ENCODE measurements at regions not wholly inside any gene's neighbourhood (a gene's known extent, or its start where the extent isn't known, plus 50 kb on each side); places are given as distances from the start of the nearest gene placed in this dataset.

DNA sequence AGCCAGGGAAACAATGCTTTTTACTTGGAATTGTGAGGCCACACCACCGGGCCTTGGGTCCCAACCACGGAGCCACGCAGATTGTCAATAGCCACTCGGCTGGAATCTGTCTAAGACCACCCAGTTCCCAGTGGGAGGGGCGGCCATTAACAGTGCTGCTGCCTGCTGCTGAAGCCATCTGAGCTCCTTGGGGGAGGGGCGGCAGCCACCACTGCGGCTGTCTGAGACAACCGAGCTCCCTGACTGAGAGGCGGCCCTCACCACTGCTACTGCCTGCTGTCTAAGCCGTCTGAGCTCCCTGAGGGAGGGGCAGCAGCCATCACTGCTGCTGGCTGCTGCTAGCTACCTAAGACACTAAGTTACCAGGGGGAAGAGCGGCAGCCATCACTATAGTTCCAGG, 64.3 kb downstream of the DMRTA2 start:
- DNase-seq = no peak

DNA sequence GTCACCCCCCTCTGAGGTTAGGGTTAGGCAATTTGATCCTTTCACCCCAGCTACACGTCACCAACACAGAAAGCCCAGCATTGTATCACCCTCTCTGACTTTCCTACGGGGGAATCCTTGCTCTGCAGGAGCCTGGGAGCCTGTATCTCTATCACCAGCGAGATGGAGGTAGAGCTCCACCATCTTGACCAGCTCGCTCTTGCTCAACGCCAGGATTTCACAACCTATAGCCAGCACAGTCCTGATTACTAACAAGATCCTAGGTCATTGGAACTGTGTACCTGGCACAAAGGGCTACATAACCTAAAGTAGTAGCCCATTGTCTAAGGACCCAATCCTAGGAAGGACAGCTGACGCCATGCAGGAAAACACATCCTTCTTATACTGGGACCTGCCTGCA, 66.1 kb downstream of the DMRTA2 start:
- DNase-seq = no peak

DNA sequence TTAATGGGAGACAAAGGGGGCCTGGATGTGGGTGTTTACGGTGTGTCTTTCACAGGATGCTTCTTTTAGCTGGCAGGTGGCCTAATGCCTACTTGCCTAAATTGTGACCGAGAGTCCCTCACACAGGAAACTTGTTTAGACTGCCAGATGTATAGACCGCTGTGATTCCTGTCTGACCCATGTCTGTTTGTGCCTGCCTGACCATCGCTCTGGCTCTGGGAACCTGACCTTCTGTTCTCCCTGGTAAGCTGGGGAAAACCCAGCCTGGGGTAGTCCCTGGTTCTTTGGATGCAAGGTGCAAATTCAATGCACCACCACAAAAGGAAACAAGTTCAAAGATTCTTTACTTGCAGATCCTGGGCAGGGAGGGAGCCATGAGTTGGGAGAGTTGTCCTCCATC, 68.4 kb downstream of the DMRTA2 start:
- DNase-seq = no peak

DNA sequence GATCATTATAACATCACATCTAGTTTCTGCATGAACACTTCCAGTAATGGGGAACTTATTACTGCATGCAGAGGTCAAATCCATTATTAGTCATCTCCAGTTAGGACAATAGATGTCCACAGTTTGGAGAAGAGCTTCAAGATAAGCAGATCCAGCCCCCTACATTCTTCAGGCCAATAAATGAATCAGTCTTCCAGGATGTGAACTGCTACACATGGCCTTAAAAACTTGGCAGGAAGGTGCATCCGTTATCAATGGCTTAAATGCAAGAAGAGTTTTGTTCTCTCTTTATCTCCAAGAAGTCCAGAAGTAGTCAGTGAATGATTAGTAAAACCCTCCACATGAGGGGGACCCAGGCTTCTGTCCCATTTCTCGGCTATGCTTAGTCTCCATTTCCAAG, 70.8 kb downstream of the DMRTA2 start:
- no peak for DNase-seq

DNA sequence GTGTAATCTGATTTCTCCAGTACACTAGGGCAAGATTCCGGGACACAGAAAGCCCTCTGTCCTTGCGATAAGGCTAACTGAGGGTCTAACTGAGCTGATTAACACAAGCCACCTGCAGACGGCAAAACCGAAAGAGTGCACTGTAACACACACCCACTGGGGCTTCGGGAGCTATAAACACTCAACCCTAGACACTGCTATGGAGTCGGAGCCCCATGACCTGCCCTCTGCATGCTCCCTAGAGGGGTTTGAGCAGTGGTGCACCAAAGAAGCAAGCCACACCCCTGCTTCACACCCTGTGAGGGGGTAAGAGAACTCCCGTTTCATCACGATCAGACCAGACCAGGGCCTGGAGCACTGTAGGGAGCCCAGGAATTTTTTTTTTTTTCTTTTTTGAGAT, 72.4 kb downstream of the DMRTA2 start:
- no peak for DNase-seq

DNA sequence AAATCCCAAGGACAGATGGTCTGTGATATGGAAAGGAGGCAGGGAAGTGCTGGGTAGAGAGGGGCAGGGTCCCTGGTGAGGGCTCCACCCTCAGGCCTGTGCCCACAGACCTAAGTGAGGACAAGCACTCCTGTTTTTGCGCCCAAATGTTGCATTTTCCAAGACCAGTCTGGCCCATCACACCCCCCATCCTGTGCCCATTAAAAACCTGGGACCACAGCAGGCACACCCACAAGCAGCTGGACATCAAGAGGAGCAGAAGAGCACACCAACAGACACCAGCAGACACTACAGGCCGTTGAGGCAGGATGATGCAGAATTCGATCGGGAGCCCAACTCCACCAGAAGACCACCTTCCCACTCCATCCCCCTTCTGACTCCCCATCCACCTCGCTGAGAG, 72.8 kb downstream of the DMRTA2 start:
- DNase-seq = no peak

DNA sequence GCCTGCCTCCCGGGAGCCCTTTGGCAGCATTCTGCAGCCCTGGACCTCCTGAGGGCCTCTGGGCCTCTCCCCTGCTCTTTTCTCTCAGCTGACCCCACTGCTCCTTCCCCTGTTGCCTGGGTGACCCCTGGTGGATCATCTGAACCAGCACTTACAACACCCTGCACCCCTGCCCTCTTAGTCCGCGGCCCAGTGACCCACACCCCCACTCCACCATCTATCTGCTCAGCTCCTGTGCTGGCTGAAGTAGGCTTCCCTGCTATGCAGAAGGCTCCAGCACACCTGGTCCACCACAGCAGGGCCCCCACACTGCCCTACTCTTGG, 74.0 kb downstream of the DMRTA2 start:
- no peak for DNase-seq

DNA sequence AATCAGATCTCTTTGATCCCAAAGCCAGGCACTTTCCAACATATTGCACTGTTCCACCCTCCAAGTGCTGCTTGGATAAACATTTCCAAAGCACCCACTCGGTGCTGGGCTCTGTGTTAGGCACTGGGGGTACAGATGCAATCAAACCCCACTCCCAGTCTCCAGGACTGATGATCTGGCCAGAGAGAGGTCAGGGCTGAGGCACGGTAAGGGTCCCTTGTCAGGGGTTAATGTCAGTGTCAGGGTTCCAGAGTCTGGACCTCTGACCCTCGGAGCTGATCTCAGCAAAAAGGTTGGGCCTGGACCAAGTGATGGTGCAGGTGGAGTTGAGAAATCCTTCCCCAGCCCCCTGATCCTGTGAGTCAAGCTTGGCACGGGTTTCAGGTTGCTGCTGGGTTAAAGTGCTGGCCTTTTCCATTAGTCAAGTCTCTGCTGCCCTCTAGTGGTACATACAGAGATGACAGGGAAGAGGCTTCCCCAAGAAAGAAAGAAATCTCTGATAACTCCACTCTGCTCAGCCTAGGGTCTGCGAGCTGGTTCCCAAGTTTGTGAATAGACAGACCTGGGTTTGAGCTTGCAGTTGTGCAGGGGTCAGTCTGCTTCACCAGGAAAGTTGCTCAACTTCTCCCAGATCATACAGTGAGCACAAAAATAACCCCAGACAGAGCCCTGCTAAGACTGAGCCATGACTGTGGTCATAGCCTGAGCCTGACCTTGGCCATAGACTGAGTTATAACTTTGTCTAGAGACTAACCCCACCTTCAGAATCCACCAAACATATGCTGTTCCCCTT, 74.6 kb downstream of the DMRTA2 start:
- DNase-seq = peak; percentile 13

DNA sequence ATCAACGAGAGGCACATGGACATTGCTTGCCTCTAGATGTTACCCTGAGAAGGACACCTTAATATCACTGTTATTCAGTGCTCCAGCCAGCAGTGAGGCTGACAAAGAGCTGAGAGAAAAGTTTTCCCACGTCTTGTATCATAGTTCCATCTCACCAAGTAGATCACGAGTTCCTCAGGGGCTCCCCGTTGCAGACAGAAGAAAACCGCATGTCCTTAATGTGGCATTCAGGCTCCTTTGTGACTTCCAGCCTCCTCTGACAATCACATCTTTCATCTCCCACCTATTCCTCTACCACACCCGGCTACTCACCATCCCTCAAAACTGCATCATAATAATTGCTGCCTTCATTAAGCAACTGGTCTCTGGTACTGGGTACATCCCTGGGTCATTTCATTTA, 75.3 kb downstream of the DMRTA2 start:
- DNase-seq = no peak

DNA sequence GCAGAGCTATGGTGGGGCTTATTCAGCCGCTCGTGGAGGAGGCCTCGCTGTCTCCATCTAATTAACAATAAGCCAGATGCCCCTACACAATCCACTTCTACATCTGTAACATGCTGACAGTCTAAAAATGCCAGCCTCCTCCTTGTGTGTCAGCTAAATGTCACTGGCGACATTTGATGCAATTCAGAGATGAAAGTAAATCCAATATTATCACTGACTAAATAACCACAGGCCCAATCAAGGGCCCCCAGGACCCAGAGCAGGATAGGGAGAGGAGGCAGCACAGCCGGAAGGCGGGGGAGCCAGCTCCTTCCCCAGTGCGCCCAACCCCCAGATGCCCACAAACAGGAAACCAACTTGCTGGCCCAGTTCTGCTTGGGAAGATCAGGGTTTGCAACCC, 76.6 kb downstream of the DMRTA2 start:
- no peak for DNase-seq

DNA sequence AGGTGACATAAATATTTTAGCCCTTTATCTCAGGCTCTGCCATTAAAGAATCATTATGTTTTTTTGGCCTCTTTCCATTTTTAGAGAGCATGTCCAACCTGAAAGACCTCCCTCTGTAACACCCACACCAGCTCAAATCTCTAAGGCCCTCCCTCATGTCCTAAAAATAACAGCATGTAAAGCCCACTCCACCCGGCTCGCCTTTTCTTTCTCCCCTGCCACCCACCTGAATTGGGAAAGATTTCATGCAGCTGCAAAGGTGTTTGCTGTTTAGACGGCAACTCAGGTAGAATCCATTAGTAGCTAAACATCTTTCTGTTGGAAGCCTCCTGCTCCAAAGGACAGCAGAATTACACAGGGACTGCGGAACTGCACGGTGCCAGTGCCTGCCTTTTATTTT, 79.9 kb downstream of the DMRTA2 start:
- DNase-seq = no peak

DNA sequence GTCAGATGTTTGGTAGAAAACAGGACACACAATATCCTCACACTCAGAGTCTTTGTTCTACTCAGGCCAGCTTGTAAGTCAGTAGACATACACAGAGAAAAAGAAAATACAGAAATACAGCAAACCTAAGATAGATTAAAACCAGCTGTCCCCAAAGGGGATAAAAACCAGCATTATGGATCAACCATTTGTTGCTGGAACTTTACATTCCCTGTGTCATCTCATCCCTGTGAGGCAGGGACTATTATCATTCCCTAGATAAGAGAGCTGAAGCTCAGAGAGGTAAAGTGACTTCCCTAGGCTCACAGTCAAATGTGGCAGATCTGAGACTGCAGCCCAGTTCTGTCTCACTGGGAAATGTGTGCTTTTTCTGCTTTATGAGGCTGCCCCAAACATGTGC, 80.7 kb downstream of the DMRTA2 start:
- DNase-seq = no peak

DNA sequence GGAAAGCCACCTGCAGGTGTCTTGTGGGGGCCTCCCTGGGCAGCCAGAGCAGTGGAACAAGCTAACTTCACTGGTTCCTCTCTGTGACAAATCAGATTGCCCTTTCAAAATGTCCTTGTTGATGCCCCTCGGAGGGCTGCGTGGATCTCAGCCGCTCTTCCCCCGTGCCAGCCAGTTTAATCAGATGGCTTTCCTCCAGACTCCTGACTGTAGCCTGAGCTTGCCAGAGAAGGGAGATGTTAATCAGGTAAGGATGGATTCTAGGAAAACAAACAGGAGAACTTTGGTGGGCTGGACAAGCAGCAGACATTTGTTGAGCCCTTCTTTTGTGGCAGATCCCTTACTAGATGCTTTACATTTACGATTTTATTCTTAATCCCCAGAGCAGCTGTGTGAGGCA, 88.2 kb downstream of the DMRTA2 start:
- DNase-seq = no peak

DNA sequence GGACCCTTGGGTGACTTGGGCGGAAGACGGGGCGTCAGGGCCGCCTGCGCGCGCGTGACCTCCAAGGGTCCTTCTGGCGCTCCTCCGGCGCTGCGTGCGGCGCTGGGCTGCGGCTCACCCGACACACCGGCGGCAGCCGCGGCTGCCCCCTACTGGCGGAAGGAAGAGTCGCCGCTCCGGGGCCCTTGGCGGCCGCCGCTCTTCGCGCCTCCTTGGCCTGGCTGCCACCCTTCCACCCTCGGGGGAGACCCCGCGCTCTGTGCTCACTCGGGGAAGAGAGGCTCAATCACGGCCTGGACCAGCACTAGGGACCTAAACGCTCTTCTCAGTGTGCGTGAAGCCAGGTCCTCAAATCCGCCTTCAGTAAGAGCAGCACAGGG, 89.7 kb downstream of the DMRTA2 start:
- peak; percentile 50 for DNase-seq

DNA sequence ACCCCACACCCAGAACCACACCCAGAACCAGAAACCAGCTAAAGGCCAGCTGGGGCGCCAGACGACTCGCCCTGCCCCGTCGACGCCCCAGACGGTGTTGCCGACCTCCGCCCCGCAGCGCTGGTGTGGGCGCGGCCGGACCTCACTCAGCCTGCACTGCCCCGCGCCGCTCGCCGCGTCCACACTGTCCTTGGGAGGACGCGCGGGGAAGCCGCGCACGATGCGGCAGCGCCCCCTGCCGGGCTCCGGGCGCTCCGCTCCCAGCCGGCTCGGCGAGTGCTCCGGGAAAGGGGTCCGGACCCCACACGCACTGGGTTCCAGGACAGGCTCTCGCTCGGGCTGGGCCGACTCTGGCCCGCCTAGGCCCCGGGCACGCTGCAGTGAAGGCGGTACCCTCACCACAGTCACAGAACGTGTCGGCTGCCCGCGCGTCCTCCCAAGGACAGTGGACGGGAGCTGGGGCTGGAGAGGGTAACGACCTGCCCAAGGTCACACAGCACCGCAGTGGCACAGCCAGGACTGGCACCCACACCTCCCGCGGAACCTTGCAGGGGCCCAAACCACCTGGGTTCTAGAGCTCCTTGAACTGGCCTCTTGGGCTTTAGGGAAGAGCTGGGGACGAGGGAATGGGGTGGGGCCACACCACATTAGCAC, 90.2 kb downstream of the DMRTA2 start:
- peak; percentile 40 for DNase-seq

DNA sequence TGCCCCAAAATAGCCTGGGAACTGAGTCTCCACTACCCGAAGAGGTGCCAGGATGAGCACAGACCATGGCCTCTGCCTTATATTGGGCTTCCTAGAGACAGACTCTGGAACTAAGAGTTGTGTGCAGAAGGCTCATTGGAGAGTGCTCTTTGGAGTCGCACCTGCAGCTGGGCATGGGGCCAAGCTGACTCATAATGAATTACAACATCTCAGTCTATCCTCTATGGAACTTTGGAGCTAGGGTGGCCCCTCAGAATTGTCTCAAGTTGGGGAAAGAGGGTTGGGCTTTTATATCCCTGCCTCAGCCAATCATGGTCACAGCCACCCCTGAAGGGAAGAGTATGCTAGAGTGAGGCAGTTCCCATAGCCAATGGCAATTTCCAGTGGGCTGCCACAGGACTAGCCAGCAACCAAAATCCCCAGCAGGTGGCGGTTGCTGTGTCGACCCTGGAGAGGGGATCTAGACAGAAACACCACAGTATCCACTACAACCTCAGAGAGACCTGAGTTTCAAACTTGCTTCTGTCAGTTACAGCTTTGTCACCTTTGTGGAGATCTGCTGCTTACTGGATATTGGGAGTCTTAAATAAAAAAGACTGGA, 93.8 kb downstream of the DMRTA2 start:
- DNase-seq = no peak

DNA sequence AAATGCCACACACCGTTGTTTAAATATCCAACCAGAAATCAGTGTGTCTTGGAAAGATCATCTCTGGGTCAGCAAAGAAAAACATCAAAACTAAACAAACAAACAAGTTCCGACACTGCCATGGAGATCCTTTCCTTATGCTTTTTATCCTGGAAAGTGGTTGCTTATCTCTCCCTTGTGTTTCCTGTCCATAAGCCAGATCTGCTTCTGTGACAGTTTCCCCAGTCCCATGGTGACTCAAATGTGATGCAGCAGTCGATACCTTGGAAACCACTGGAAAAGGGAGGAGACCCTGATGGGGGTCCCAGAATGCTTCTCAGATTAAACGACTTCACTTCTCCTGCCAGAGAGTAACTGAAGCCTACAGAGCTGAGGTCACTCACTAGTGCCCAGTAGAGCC, 94.7 kb downstream of the DMRTA2 start:
- no peak for DNase-seq

DNA sequence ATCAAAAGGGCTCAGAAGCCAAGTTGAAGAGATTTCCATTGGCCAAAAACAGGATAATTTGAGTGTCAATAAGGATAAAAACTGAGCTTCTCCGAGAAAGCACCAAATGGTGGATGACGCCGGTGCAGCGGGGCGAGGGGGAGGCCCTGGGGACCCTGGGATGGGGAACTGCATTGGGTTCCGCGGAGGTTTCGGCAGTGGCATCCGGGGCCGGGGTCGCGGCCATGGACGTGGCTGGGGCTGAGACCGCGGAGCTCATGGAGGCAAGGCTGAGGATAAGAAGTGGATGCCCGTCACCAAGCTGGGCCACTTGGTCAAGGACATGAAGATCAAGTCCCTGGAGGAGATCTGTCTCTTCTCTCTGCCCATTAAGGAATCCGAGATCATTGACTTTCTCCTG, 97.2 kb downstream of the DMRTA2 start:
- DNase-seq = no peak

DNA sequence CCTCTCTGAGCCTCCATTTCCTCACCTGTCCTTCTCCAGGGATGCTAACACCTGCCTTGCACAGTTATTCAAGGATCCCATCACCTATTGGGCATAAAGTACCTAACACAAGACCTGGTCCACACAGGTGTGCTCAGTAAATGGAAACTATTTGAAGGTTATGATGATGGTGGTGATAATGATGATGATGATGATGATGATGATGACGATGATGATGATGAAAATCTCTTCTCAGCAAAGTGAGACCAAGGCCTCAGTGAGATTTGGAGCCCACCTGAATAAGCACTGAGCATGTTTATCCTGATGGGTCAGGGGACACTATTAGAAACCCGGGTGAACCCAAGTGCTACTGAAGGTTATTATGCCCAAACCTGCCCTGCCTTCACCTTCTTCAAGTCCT, 100.7 kb downstream of the DMRTA2 start:
- DNase-seq = no peak

DNA sequence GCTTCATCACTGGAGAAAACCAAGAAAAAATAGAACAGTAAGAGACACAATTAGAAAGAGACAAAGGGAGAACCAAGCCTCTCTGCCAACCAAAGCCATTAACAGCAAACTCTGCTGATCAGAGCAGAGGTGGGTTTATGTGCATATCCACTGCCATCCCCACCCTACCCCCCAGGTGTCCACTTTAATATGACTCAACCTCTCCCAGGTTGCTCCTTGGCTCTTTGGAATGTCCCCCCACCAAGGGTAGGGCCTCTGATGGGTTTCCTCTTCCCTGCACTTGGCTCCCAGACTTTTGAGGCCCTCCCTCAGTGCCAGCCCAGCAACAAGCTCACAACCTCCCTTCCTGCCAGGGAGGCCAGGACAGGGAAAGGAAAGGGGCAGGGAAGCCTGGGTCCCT, 104.8 kb downstream of the DMRTA2 start:
- DNase-seq = no peak

DNA sequence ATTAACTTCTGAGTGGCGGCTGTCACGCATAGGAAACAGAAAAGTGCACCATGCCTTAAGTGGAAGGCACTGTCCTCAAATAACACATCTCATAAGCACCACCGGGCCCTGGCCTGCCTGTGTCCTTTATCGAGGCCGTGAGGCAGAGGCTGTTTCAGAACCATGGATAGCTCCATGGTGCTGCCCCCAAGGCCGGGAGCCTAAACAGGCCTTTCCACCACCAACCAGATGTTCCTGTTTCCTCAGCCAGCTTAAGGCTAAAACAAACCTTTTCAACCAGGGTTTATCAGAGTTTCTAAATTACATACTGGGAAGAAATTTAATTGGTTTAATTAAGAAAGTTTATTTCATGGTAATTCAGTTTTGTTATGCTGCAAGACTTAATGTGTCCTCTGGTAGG, 114.4 kb downstream of the DMRTA2 start:
- DNase-seq = no peak

DNA sequence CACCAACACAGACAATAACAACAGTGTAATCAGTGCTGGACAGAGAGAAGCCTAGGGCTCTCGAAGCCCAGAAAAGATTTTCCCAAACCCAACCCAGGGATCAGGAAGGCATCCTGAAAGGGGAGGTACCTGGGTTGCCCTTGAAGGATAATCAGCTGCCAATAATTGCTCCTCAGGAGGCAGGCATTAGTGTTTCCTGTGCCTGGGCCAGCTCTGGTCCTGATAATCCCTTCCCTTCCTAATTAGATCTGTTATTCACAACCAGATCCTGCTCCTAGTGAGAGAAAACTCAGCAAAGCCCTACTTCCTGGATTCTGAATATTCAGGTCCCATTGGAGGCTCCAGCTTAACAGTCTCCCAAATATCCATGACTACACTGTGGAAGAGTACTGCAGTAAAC, 117.4 kb downstream of the DMRTA2 start:
- no peak for DNase-seq

DNA sequence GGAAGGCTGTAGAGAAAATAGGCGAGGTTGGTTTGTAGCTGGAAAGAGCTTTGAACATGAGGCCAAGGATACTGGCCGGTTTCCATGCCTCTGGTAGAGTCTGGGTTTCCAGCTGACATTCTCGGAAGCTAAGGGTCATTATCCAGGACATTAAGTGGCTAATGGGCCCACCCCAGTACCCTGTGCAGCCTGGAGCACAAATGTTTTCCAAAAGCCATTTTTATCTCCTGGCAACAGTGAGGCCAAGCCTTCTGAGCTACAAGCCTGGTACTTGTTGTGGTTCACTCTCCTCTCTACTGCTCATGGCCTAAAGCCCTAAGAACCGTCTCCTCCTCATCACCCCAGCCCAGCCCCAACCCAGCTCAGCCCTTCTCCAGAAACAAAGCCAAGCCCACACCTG, 122.9 kb downstream of the DMRTA2 start:
- no peak for DNase-seq

DNA sequence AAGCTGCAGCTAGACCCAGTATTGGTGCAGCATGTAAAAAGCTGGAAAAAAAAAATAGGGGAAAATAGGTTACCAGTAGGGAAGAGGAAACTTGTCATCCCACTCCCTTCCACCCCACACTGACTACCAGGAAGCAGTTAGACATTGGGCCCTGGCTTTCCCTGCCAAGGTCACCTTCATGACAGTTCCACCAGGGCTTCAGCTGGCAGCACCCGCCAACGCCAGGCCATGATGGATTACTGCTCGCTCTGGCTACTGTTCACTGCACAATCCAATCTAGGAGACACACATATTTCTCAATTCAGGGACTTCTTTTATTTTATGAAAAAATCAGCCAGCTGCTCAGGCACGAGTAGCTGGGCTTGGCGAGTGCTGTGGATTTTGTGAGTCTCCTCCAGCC, 127.7 kb downstream of the DMRTA2 start:
- DNase-seq = no peak

DNA sequence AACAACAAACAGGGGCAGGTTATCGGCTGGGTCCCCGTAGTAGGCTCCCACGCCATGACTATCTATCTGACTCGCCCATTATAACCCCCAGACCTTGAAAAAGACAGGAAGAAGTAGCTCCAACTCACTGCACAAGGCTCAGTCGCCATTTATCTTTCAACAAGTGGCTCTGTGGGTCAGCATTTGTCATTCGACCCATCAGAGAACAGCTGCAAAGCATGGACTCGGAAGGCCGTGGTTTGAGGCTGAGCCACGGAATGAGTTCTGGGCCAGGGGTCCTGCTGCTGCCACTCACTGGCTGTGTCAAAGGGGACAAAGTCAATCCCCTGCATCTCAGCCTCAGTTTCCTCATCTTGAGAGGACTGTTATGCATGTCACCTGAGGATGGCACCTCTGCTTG, 131.0 kb downstream of the DMRTA2 start:
- DNase-seq = no peak
